Suppressor macrophage (primary cell): ENCODE measurements at regions not wholly inside any gene's neighbourhood (a gene's known extent, or its start where the extent isn't known, plus 50 kb on each side); places are given as distances from the start of the nearest gene placed in this dataset.
A peak's percentile ranks its signal among the peaks of the same experiment; 100 is the strongest.
"Not testable (repeated sequence)": the region's sequence is repeated elsewhere in the genome, so short reads cannot be mapped to it uniquely, and the experiment has no call there.

ENCODE experiments used
- DNase-seq, 4 experiments: peaks; one replicate each; pipeline ENCODE4 v3.0.0-alpha.2; 2020 to 2022

- no peak for DNase-seq
These were observed 104.2 kb upstream of the ACBD5 start for GRCh38 chr10:27344568-27345454.

- DNase-seq, result no peak
These were observed 100.4 kb upstream of the ACBD5 start for GRCh38 chr10:27341001-27341400.

GRCh38 chr10:27335246-27335645 lies 94.6 kb upstream of the ACBD5 start:
- DNase-seq, result peak in 1 of 4 experiments; percentile 32

GRCh38 chr10:27330074-27330473 lies 89.5 kb upstream of the ACBD5 start:
- DNase-seq, result no peak

- DNase-seq, result no peak
These were observed 88.3 kb upstream of the ACBD5 start for GRCh38 chr10:27328946-27329345.

- DNase-seq, result not testable (repeated sequence)
These were observed 86.2 kb upstream of the ACBD5 start for GRCh38 chr10:27326748-27327147.

- DNase-seq, result peak; percentile 85 to 96 (median 92)
These were observed 79.3 kb upstream of the ACBD5 start for GRCh38 chr10:27319752-27320431.

GRCh38 chr10:27319139-27319538 lies 78.5 kb upstream of the ACBD5 start:
- DNase-seq, result not testable (repeated sequence)

GRCh38 chr10:27315082-27315481 lies 74.5 kb upstream of the ACBD5 start:
- DNase-seq, result peak in 2 of 4 experiments; percentile 25 to 43

- DNase-seq, result not testable (repeated sequence)
These were observed 73.0 kb upstream of the ACBD5 start for GRCh38 chr10:27313586-27313985.

GRCh38 chr10:27312854-27313253 lies 72.3 kb upstream of the ACBD5 start:
- no peak for DNase-seq

GRCh38 chr10:27311809-27312208 lies 71.2 kb upstream of the ACBD5 start:
- not testable (repeated sequence) for DNase-seq

- DNase-seq, result peak; percentile 58 to 79 (median 72)
These were observed 57.9 kb upstream of the ACBD5 start for GRCh38 chr10:27298522-27298850.

- peak in 3 of 4 experiments; percentile 4 to 65 (median 47) for DNase-seq
These were observed 57.4 kb upstream of the ACBD5 start for GRCh38 chr10:27297844-27298521.

GRCh38 chr10:27296285-27296684 lies 55.7 kb upstream of the ACBD5 start:
- DNase-seq, result not testable (repeated sequence)

GRCh38 chr10:27291253-27291895 lies 50.8 kb upstream of the ACBD5 start:
- peak in 3 of 4 experiments; percentile 2 to 30 (median 3) for DNase-seq
